Ecto neural progenitor cell (in vitro differentiated cells): ENCODE measurements at regions not wholly inside any gene's neighbourhood (a gene's known extent, or its start where the extent isn't known, plus 50 kb on each side); places are given as distances from the start of the nearest gene placed in this dataset.

ENCODE experiments used
- DNase-seq: peaks from one replicate; pipeline ENCODE4 v3.0.0-alpha.2; 2018; ENCODE audit warnings: low spot score

DNA sequence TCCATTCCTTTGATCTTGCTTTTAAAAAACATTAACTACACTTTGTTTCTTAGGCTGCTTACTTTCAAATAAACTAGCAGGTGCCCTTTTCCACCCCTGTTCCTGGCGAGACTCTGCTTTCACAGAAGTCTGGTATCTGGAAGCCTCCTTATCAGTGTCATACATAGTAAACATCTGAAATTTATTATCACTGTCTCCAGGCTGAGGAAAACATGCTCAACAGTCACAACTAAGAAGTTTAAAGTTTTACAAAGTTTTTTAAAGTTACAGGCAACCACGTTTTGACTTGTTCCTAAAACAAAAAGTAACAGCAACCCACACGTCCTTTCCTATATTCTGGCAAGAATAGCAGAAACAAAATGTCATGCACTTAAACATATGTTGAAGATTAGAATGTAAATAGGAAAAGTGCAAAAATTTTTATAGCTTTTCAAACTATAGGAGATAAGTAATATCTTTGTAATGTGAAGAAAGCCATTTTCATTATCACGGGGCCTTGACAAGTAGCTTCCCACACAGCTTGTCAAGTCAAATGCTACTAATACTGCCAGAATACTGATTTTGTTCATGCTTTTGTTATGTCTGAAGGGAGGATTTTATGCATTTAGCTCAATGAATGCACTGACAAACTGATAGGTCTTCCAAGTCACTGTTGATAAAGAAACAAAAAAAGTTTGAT lies 275.2 kb upstream of the KCNMB2 start:
- no peak for DNase-seq

DNA sequence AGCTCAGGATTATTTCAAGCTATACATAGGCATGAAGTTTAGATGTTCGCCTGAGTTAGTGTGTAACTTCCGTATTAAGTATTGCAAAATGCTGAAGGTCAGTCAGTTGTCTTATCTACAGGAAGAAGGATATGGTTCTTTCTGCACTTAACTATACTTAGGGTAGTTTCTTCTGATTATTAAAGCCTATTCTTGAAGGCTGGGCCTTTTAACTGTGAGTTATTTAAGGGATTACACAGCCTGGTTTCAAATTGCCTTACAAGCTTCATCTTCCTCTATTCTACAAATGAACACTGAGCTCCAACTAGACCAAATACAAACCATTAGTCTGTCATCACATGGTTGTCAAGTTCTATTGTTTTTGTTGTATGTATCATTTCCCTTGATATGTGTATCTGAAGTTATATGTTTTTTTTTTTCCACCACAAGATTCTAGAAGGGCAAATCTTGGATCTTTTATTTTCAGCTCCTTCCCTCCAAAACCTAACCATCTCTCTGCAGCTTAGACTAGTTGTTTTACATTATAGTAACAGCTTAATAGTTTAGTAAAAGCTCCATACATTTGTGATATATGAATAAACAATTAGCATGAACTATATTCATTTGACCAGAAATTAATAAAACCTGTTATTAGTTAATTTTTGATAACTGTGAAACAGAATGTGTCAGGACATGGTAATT lies 272.9 kb upstream of the KCNMB2 start:
- DNase-seq: no peak

DNA sequence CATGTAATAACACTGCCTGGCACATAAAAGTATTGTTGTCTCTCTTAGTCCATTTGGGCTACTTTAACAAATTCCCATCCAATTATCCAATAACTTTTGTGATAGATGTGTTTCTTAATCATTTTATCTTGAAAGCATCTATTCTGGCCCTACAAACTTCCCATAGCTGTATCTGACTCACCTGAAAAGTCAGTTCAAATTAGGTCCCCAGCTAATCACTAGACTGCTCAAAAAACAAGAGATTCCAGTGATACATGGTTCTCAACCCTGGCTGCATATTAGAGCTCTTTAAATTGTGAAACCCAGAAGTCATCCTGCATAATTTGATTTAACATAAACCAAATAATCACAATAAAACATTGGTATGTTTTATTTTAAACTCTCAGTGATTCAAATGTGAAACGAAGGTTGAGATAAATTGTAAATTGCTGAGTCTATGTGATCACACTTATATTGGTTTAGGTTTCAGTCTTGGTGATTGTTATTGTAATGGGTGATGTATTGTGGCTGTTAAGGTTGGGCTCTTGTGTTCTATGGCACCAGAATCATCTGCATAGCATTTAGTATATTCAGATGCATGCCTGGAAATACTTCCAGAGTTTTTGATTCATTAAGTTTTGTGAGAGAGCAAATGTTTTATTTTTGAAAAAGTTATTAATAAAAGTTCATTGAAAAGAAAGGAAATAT lies 268.9 kb upstream of the KCNMB2 start:
- DNase-seq: no peak

DNA sequence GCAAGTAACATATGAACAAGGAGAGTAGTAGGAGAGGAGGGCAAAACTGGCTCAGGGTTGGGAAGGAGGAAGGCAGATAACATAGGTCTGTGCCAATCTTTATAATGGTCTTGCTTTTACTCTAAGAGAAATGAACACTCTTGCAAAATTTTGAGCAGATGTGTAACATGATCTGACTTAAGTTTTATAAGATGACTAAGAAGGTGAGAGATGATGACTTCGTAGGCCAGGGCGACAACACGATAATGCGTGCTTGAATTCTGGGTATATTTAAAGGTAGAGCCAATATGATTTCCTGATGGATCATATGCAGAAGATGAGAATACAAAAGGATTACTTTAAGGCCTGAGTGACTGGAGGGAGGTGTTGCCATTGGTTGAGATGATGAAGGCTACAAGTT lies 265.4 kb upstream of the KCNMB2 start:
- no peak for DNase-seq

DNA sequence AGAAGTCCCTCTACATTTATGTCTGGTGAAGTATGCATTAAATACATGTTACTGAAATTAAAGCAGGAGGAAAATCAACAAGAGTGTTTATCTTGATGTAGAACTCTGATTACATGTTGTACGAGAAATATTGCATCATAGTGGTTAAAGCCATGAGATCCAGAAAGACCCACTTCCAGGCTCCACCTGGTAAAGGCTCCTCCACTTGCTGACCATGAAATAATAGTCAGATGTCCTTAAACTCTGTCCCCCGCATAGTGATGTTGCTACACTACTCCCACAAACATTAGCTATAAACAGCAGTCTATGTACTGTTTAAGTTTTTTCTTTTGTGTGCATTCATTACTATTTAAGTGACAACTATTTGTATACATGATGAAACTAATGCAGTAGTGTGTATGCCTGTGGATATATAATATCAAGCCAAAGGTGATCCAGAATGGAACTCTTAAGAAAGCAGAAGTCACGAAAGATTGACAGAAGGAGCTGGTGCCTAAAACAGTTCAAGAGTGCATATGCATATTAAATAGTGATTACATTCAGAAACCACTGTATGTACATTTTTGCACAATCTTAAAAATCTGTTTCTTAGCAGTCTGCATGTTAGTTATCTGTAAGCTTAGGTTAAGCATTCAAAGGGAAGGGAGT lies 264.4 kb upstream of the KCNMB2 start:
- no peak for DNase-seq

- no peak for DNase-seq
Measured at GRCh38 chr3:178272841-178273240, 263.4 kb upstream of the KCNMB2 start.

GRCh38 chr3:178274711-178275110 lies 261.5 kb upstream of the KCNMB2 start:
- DNase-seq: no peak

DNA sequence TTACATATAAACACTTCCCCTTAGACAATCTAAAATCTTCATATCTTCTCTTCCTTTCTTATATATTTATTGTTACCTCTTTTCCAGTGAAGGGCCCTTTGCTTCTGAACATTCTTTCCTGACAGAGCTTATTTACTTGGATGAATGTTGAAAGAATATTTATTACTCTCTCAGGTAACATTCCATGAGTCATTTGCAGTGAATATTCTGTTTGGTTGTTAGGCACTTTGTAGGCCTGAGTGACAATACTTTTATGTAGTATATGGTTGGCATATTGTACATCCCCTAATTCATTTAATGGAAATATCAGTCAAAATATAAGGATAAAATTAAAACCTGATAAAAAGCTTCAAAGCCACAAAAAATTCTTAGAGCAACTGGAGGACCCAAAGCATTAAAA lies 260.9 kb upstream of the KCNMB2 start:
- DNase-seq: no peak

DNA sequence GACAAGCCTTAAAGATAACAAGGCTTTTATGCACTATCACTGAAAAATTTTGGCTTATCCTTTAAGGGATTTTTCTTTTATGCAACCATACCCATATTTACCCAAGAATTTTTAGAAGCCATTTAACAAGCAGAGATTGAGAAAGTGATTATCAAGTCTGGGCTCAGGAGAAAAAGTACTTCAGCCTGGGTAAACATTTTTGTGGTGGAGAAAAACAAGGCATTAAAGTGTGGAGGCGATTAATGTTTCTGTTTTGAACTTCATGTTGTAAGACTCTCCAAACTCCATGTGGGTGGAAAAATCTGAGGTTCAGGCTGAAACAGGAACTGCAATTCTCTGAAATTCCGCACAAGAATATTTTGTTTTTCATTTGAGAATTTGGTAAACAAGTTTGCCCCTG lies 260.4 kb upstream of the KCNMB2 start:
- no peak for DNase-seq

GRCh38 chr3:178277605-178278004 lies 258.6 kb upstream of the KCNMB2 start:
- no peak for DNase-seq

DNA sequence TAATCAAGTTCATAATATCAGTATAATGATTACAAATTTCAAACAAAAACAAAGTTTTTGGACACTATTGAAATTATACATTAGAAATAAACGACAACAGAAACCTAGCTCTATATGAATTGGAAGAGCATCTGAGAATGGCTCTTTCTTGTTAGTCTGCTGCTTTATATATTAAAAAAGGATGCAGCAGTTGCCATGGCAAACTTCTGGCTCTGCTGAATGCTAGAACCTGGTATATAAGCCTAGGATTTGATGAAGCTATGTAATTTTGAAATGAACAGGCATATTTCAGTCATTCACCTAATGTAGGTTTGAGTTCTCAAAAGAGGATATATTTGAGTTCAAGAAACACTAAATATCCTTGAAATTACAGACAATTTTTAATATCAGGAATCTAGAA lies 252.7 kb upstream of the KCNMB2 start:
- no peak for DNase-seq

- no peak for DNase-seq
Measured at GRCh38 chr3:178284181-178284580, 252.1 kb upstream of the KCNMB2 start.

GRCh38 chr3:178288074-178288473 lies 248.2 kb upstream of the KCNMB2 start:
- DNase-seq: no peak

DNA sequence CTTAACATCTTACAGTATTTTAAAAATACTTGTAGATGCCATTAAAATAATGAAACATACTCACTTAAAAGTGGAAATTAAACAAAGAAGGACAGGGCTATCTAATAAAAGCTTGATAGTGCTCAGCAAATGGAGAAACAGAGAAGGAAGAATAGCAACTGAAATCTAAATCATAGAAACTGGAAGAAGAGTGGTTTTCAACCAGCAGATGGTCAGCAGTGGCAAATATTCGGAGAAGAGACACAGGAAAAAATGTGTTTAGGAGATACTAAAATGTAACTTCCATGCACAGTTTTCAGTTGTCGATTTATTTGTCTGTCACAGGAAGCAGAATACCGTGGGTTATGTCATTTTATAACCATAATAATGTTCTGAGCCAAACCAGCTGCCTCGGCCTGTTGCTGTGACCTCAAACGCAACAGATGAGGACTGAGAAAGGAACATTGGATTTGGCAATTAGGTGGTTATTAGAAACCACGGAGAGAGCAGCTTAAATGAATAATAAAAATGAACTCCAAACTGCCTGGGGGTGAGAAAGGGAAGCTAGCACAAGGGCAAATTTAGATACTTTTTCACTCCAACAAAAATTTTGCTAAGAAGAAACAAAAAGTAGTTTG lies 246.6 kb upstream of the KCNMB2 start:
- DNase-seq: no peak

DNA sequence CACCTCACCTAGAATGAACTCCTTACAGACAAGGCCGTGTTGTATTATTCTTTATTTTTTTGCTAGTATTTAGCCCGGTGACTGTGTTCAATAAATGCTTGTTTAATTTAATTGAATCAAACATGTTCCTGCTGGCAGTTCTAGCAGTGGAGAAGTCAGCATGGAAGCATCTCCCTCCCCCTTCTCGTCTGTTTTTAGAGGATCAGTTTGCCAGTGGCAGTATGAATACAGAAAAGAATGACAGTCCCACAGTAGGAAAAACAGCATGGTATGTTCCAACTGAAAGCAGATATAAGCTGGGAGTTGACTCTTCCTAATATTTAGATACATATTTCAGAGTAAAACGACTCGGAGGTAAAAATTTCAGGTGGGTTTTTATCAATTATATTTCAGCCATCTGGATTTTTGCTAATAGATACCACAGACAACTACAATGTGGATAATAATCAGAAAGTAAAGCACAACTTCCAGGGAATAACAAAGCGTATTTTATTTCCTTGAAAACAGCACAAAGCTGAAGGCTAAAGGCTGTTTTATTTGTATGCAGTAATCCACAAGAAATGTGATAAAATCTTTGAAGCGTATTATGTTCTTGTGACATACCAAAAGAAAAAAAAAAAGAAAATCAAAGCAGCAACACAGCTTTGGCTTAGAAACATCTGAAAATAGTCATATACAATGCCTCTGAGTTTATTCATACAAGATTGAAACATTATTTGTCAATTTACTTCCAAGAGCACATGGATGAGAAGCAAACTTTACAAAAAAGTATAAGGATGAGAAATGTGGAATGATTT lies 244.5 kb upstream of the KCNMB2 start:
- DNase-seq: no peak

DNA sequence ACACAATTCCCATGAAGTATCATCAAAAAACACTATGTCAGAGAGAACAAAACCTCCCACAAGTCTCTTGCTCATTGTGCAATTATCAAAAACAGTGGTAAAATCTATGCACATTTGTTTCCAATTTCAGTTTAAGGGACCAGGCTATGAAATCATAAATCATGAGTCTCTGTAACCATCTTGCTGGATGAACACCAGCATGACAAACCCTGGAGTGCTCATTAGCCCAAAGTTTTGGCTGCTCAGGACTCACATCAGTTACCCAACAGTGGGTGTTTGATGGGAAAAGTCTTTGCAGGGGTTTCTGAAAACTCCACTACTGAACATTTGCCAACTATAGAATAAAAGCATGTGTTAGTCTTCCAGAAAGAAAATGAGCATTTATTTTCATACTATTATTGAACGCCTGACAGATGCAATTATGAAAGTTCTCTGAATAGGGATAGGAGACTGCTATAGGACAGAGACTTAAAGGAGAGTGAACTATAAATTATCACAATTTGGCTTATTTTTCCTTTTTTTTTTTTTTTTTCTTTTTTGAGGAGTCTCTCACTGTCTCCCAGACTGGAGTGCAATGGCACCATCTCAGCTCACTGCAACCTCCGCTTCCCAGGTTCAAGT lies 240.8 kb upstream of the KCNMB2 start:
- no peak for DNase-seq

- DNase-seq: no peak
Measured at GRCh38 chr3:178297199-178297598, 239.0 kb upstream of the KCNMB2 start.

- DNase-seq: no peak
Measured at GRCh38 chr3:178297740-178298139, 238.5 kb upstream of the KCNMB2 start.

- no peak for DNase-seq
Measured at GRCh38 chr3:178300441-178300959, 235.7 kb upstream of the KCNMB2 start.

DNA sequence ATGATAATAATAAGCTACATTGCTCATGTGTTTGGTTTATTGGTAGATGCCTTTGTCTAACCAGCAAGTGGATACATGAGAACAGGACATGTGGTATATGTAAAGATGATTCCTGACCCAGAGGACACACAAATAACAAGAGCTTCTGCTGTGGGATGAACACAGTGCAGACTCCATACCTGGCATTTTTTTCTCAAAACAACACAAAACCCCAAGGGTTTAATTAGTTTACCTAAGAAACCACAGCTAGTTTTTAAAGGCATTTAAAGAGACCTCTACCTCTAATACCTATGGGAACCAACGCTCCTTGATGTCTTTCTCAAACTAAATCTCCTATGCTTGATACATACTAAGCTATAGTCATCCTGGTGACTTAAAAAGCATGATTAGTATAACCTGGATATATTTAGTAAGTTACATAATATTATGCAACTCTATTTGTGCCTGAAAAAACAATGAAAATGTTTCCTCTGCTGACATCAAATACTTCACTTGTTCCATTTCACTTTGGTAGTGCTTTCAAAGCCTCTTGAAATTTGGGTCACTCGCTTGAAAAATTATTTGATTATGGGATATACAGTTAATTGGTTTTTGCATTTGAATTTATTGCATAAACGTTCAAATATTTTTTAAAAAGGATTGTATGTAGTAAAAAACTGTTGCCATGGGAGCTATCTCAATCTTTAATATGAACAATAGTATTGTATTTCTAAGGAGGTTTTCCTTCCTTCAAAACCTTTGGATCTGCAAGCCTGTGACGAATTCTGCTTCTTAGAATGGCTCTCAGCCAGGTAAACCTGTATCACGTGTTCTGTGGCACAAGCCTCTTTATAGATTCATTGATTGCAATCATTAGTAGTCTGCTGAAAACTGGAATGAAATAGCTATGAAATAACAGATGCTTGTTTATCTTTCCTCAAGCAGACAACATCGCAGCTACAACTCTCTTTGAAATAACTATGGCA lies 233.0 kb upstream of the KCNMB2 start:
- DNase-seq: no peak
